DOHH2 (cell line): ENCODE measurements at regions not wholly inside any gene's neighbourhood (a gene's known extent, or its start where the extent isn't known, plus 50 kb on each side); places are given as distances from the start of the nearest gene placed in this dataset.

Source experiments
- CTCF ChIP-seq: fragments of 200-600 bp; sonication (generic); IDR thresholded peaks from one replicate; pipeline ENCODE4 v1.5.1; 2014; ENCODE audit warnings: antibody characterized with exemption, mild to moderate bottlenecking, low read depth, low read length; ENCODE audit not compliant: poor library complexity, severe bottlenecking
- EZH2phosphoT487 ChIP-seq: fragments of 200-600 bp; sonication (generic); IDR thresholded peaks from 2 replicates; pipeline ENCODE4 v1.6.1; 2017; ENCODE audit warnings: borderline replicate concordance, mild to moderate bottlenecking, antibody characterized with exemption, low read length, moderate library complexity, mixed read lengths

DNA sequence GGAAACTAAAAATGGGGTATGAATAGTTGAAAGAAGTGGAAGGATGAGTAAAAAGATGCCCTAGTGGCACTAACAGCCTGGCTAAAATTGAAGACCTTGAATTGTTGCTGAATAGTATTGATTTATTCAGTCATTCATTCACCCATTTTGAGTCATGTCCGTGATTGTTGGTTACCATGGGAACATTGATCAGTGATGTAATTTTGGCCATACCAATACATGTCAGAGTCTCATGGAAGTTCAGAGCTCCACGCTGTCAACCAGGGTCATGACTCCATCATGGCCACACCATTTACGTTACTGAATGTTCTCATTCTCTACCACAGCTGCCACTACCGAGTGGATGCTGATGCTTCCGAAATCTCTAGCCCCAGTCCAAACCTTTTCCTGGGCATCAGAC is 62.5 kb upstream of the FOXE1 start:
- TF ChIP-seq CTCF = no peak
- no peak for TF ChIP-seq EZH2phosphoT487
